Left lung (tissue), 4 donors: ENCODE measurements at regions not wholly inside any gene's neighbourhood (a gene's known extent, or its start where the extent isn't known, plus 50 kb on each side); places are given as distances from the start of the nearest gene placed in this dataset.

ENCODE experiments used
- ATAC-seq: fragments of 200-7000 bp; cut with Tn5 transposase; one replicate; pipeline ENCODE4 v1.9.1; 2020; ENCODE audit warnings: moderate library complexity
- DNase-seq, 4 donors: peaks; one replicate each; pipeline ENCODE4 v3.0.0-alpha.2; 2013 to 2020
- H3K27ac ChIP-seq, 2 donors: fragments of 200-600 bp; sonication (generic) in 1 of 2; one replicate each; pipeline versions ENCODE4 v1.5.0 to v1.8.0; 2020 to 2021
- H3K27me3 ChIP-seq, 2 donors: fragments of 200-600 bp; sonication (generic) in 1 of 2; one replicate each; pipeline versions ENCODE4 v1.5.0 to v1.8.0; 2020 to 2021
- H3K36me3 ChIP-seq, 2 donors: fragments of 200-600 bp; sonication (generic) in 1 of 2; one replicate each; pipeline versions ENCODE4 v1.5.0 to v1.8.0; 2020 to 2021
- H3K4me1 ChIP-seq, 2 donors: fragments of 200-600 bp; one replicate each; pipeline ENCODE4 v1.8.0; 2021
- H3K4me3 ChIP-seq, 2 donors: fragments of 200-600 bp; sonication (generic) in 1 of 2; one replicate each; pipeline versions ENCODE4 v1.5.0 to v1.8.0; 2020 to 2021; ENCODE audit warnings: mild to moderate bottlenecking in 1 of 2
- H3K9me3 ChIP-seq, 2 donors: fragments of 200-600 bp; sonication (generic) in 1 of 2; one replicate each; pipeline versions ENCODE4 v1.5.0 to v1.8.0; 2020 to 2021
- CTCF ChIP-seq, 2 donors: fragments of 200-600 bp; sonication (generic) in 1 of 2; IDR thresholded peaks; one replicate each; pipeline versions ENCODE4 v1.5.0 to v1.8.0; 2021; ENCODE audit warnings: antibody characterized with exemption in 2 of 2
- intact Hi-C, 2 donors: fragments of 100-400 bp; cut with DNase I; formaldehyde crosslinking; loops; one replicate each; pipeline versions ENCODE4 v1.11.2 to v1.14.2; 2022
- donor health status: DM: no; HTN: yes; CAD: no.
- donor health status: DM: no; HTN: no; CAD: no.

- Histone ChIP-seq H3K27me3 (no peaks in the 10 kb centered on the region), H3K4me1 (no peaks in the 10 kb centered on the region), H3K27ac (no peak overlapping the region), H3K4me3 (no peak overlapping the region), H3K36me3 (no peaks in the 10 kb centered on the region), H3K9me3 (no peaks in the 10 kb centered on the region)
- no peak for DNase-seq
- no peak for TF ChIP-seq CTCF (IDR thresholded peaks at IDR 0.05)
- ATAC-seq: no peak
- intact Hi-C loops: no loop called here
Measured at GRCh38 chr5:169354921-169355320, 54.0 kb upstream of the SLIT3 start.

- Histone ChIP-seq H3K27ac (no peak overlapping the region), H3K4me1 (no peaks in the 10 kb centered on the region), H3K27me3 (no peaks in the 10 kb centered on the region), H3K9me3 (no peaks in the 10 kb centered on the region), H3K4me3 (no peak overlapping the region), H3K36me3 (no peaks in the 10 kb centered on the region)
- intact Hi-C loops: no loop called here
- no peak for TF ChIP-seq CTCF (IDR thresholded peaks at IDR 0.05)
- DNase-seq (no peak), ATAC-seq (no peak)
Measured at GRCh38 chr5:169354263-169354662, 53.3 kb upstream of the SLIT3 start.

- Histone ChIP-seq H3K4me1 (no peaks in the 10 kb centered on the region), H3K36me3 (no peaks in the 10 kb centered on the region), H3K4me3 (no peak overlapping the region), H3K9me3 (no peaks in the 10 kb centered on the region), H3K27me3 (no peaks in the 10 kb centered on the region), H3K27ac (no peak overlapping the region)
- DNase-seq: no peak
- no peak for ATAC-seq
- intact Hi-C loops: no loop called here
- no peak for TF ChIP-seq CTCF (IDR thresholded peaks at IDR 0.05)
Measured at GRCh38 chr5:169352901-169353300, 52.0 kb upstream of the SLIT3 start.

- Histone ChIP-seq H3K36me3 (no peaks in the 10 kb centered on the region), H3K27ac (no peak overlapping the region), H3K27me3 (no peaks in the 10 kb centered on the region), H3K4me3 (no peak overlapping the region), H3K4me1 (no peaks in the 10 kb centered on the region), H3K9me3 (no peaks in the 10 kb centered on the region)
- DNase-seq (no peak), ATAC-seq (no peak)
- TF ChIP-seq CTCF (IDR thresholded peaks at IDR 0.05): no peak
- intact Hi-C loops: no loop called here
Measured at GRCh38 chr5:169351721-169352120, 50.8 kb upstream of the SLIT3 start.

GRCh38 chr5:169350759-169351240 lies 49.9 kb upstream of the SLIT3 start:
- DNase-seq (no peak), ATAC-seq (peak; percentile 78)
- Histone ChIP-seq H3K36me3 (no peaks in the 10 kb centered on the region), H3K27me3 (no peaks in the 10 kb centered on the region), H3K9me3 (no peaks in the 10 kb centered on the region), H3K27ac (no peak overlapping the region), H3K4me1 (no peaks in the 10 kb centered on the region), H3K4me3 (no peak overlapping the region)
- no peak for TF ChIP-seq CTCF (IDR thresholded peaks at IDR 0.05)
- intact Hi-C loops: no loop called here
